ENCODE measurements at regions not wholly inside any gene's neighbourhood (a gene's known extent, or its start where the extent isn't known, plus 50 kb on each side); places are given as distances from the start of the nearest gene placed in this dataset.

- TF ChIP-seq CTCF (IDR thresholded peaks at IDR 0.05) (no peak), ZFX (IDR thresholded peaks at IDR 0.05; ENCODE audit: borderline replicate concordance) (no peak)
These were observed 262.7 kb downstream of the MYCN start for GRCh38 chr2:16203069-16203468.

All from 22Rv1 (cell line).